H1 (cell line): ENCODE measurements at regions not wholly inside any gene's neighbourhood (a gene's known extent, or its start where the extent isn't known, plus 50 kb on each side); places are given as distances from the start of the nearest gene placed in this dataset.

Source experiments
- CTCF ChIA-PET: fragments of 300-600 bp; sonication (Branson Sonifier 250); formaldehyde crosslinking; loops from one replicate; lab custom pipeline; 2021; ENCODE audit not compliant: partially characterized antibody; lab: Charles Lee
- POLR2A ChIA-PET: fragments of 300-600 bp; sonication (Branson Sonifier 250); formaldehyde crosslinking; loops from one replicate; lab custom pipeline; 2021; ENCODE audit warnings: inconsistent platforms; ENCODE audit not compliant: partially characterized antibody; lab: Charles Lee
- DNase-seq, 2 experiments: peaks; one replicate each; pipeline versions ENCODE4 v3.0.0 to v3.0.0-alpha.2; 2010 to 2022; ENCODE audit warnings: low spot score in 2 of 2, low read depth in 1 of 2, mixed read lengths in 1 of 2
- FAIRE-seq: peaks from 2 replicates; lab custom pipeline; 2011; peaks lifted over from hg19 to GRCh38; lab: Jason Lieb, UNC
- H2AFZ ChIP-seq: 2 replicates; pipeline ENCODE4 v1.8.1; 2012; ENCODE audit warnings: low read length, inconsistent platforms
- H2AK5ac ChIP-seq: 2 replicates; pipeline ENCODE4 v1.6.1; 2013; ENCODE audit warnings: low read depth, low read length
- H2BK120ac ChIP-seq: replicated peaks from 2 replicates; pipeline ENCODE3; 2013; ENCODE audit warnings: low read depth, low read length, inconsistent platforms
- H2BK12ac ChIP-seq: 2 replicates; pipeline ENCODE4 v1.6.1; 2013; ENCODE audit warnings: low read depth, low read length
- H2BK15ac ChIP-seq: 2 replicates; pipeline ENCODE4 v1.6.1; 2013; ENCODE audit warnings: low read length
- H2BK20ac ChIP-seq: 2 replicates; pipeline ENCODE4 v1.6.1; 2013; ENCODE audit warnings: low read length
- H2BK5ac ChIP-seq: 2 replicates; pipeline ENCODE4 v1.6.1; 2013; ENCODE audit warnings: low read depth, low read length
- H3K14ac ChIP-seq: 2 replicates; pipeline ENCODE4 v1.6.1; 2013; ENCODE audit warnings: inconsistent platforms; ENCODE audit not compliant: insufficient read length
- H3K18ac ChIP-seq: 2 replicates; pipeline ENCODE4 v1.6.1; 2013; ENCODE audit warnings: low read length; ENCODE audit errors: extremely low read depth
- H3K23ac ChIP-seq: 2 replicates; pipeline ENCODE4 v1.6.1; 2013; ENCODE audit warnings: inconsistent platforms; ENCODE audit not compliant: insufficient read length
- H3K23me2 ChIP-seq: 2 replicates; pipeline ENCODE4 v1.6.1; 2013; ENCODE audit warnings: low read depth, low read length
- H3K27ac ChIP-seq: 2 replicates; pipeline ENCODE4 v1.6.1; 2011; ENCODE audit warnings: low read depth, low read length, inconsistent platforms
- H3K27me3 ChIP-seq, 4 experiments: replicated peaks in 1 of 4; 1 replicate in 1 of 4; 2 replicates in 3 of 4; pipeline versions ENCODE4 v1.6.1 to v1.8.1; 2011 to 2013; ENCODE audit warnings: low read length in 3 of 4, mild to moderate bottlenecking in 3 of 4, inconsistent platforms in 2 of 4, mixed read lengths in 2 of 4, moderate library complexity in 1 of 4; ENCODE audit not compliant: control insufficient read depth in 3 of 4, insufficient read depth in 3 of 4; ENCODE audit errors: extremely low read depth in 1 of 4
- H3K36me3 ChIP-seq, 4 experiments: 2 replicates each; pipeline versions ENCODE4 v1.6.1 to v1.8.1; 2011 to 2013; ENCODE audit warnings: mild to moderate bottlenecking in 4 of 4, low read length in 3 of 4, moderate library complexity in 2 of 4, control low read depth in 1 of 4, inconsistent platforms in 1 of 4; ENCODE audit not compliant: insufficient read depth in 4 of 4, control insufficient read depth in 2 of 4
- H3K4ac ChIP-seq: replicated peaks from 2 replicates; pipeline ENCODE3; 2013; ENCODE audit warnings: low read length, low read depth, mixed read lengths, inconsistent platforms; ENCODE audit not compliant: insufficient read length
- H3K4me1 ChIP-seq, 4 experiments: replicated peaks in 1 of 4; 1 replicate in 1 of 4; 2 replicates in 3 of 4; pipeline versions ENCODE4 v1.6.1 to v1.8.1; 2011 to 2013; ENCODE audit warnings: low read length in 3 of 4, inconsistent platforms in 2 of 4, mixed read lengths in 1 of 4; ENCODE audit not compliant: insufficient read depth in 4 of 4, control insufficient read depth in 3 of 4
- H3K4me2 ChIP-seq, 2 experiments: 2 replicates each; pipeline versions ENCODE4 v1.6.1 to v1.8.1; 2011 to 2013; ENCODE audit warnings: low read depth in 2 of 2, low read length in 2 of 2, control low read depth in 1 of 2, inconsistent platforms in 1 of 2, mild to moderate bottlenecking in 1 of 2; ENCODE audit not compliant: insufficient read depth in 1 of 2
- H3K4me3 ChIP-seq, 4 experiments: fragments of 200-600, 300-600 bp in 1 of 4; sonication (generic), shearing (Covaris generic), sonication (Bioruptor Twin) in 1 of 4; 2 replicates each; pipeline versions ENCODE4 v1.5.1 to v1.8.1; 2011 to 2016; ENCODE audit warnings: low read length in 4 of 4, low read depth in 3 of 4, control low read depth in 2 of 4, inconsistent platforms in 2 of 4, mild to moderate bottlenecking in 2 of 4, mixed read lengths in 1 of 4, moderate library complexity in 1 of 4; ENCODE audit not compliant: insufficient read depth in 2 of 4; ENCODE audit errors: extremely low read depth in 1 of 4
- H3K56ac ChIP-seq: replicated peaks from 2 replicates; pipeline ENCODE3; 2013; ENCODE audit warnings: low read depth, mild to moderate bottlenecking, mixed read lengths, low read length, inconsistent platforms; ENCODE audit not compliant: insufficient read length
- H3K79me1 ChIP-seq: 2 replicates; pipeline ENCODE4 v1.6.1; 2013; ENCODE audit warnings: low read depth, low read length, control low read depth
- H3K79me2 ChIP-seq, 2 experiments: 2 replicates each; pipeline versions ENCODE4 v1.6.1 to v1.8.1; 2012 to 2013; ENCODE audit warnings: low read length in 2 of 2, mild to moderate bottlenecking in 2 of 2, inconsistent platforms in 1 of 2; ENCODE audit not compliant: insufficient read depth in 2 of 2, control insufficient read depth in 1 of 2
- H3K9ac ChIP-seq, 4 experiments: replicated peaks in 1 of 4; 1 replicate in 1 of 4; 2 replicates in 3 of 4; pipeline versions ENCODE4 v1.6.1 to v1.8.1; 2011 to 2013; ENCODE audit warnings: low read depth in 3 of 4, low read length in 3 of 4, control low read depth in 2 of 4, mild to moderate bottlenecking in 2 of 4, moderate library complexity in 2 of 4, inconsistent platforms in 1 of 4; ENCODE audit errors: extremely low read depth in 1 of 4
- H3K9me3 ChIP-seq, 2 experiments: 2 replicates each; pipeline versions ENCODE4 v1.6.1 to v1.8.1; 2012 to 2013; ENCODE audit warnings: mild to moderate bottlenecking in 2 of 2, moderate library complexity in 2 of 2, control low read depth in 1 of 2, inconsistent platforms in 1 of 2, low read depth in 1 of 2, low read length in 1 of 2, mixed read lengths in 1 of 2; ENCODE audit not compliant: insufficient read depth in 2 of 2
- H4K20me1 ChIP-seq, 2 experiments: replicated peaks in 1 of 2; 2 replicates each; pipeline versions ENCODE3 to v1.8.1; 2011 to 2013; ENCODE audit warnings: inconsistent platforms in 2 of 2, low read length in 2 of 2, mild to moderate bottlenecking in 1 of 2; ENCODE audit not compliant: insufficient read depth in 2 of 2, control insufficient read depth in 1 of 2
- H4K5ac ChIP-seq: 2 replicates; pipeline ENCODE4 v1.6.1; 2013; ENCODE audit warnings: low read length, low read depth, mixed read lengths, inconsistent platforms; ENCODE audit not compliant: insufficient read length
- H4K8ac ChIP-seq: 2 replicates; pipeline ENCODE4 v1.8.0; 2013; ENCODE audit warnings: mild to moderate bottlenecking, moderate library complexity, low read length, inconsistent platforms; ENCODE audit not compliant: insufficient read depth; ENCODE audit errors: extremely low read depth
- H4K91ac ChIP-seq: replicated peaks from 2 replicates; pipeline ENCODE3; 2013; ENCODE audit warnings: low read length, mixed read lengths, inconsistent platforms; ENCODE audit not compliant: insufficient read length
- CBX8 ChIP-seq: fragments of 300-800, 300-1000 bp; sonication (generic); IDR thresholded peaks from 2 replicates; pipeline ENCODE4 v1.7.1; 2016; ENCODE audit warnings: low read depth, low read length, borderline replicate concordance
- RFX5 ChIP-seq: IDR thresholded peaks from 2 replicates; pipeline ENCODE4 v1.6.1; 2011; ENCODE audit warnings: low read depth, low read length, improper control_type of control experiment, borderline replicate concordance
- WGBS, 2 experiments: shearing (Covaris generic) in 1 of 2; methylation state at CpG; one replicate each; pipeline versions ENCODE4 v1.1.6 to v1.1.7; 2013 to 2015; ENCODE audit warnings: low lambda C conversion rate in 2 of 2, mixed read lengths in 2 of 2, inconsistent platforms in 1 of 2, low coverage in 1 of 2, missing lambda C conversion rate in 1 of 2; ENCODE audit not compliant: insufficient replicate concordance in 2 of 2, insufficient coverage in 1 of 2, insufficient read length in 1 of 2; ENCODE audit errors: extremely low coverage in 1 of 2, missing lambda C conversion rate in 1 of 2; 5-methylcytosine and 5-hydroxymethylcytosine counted together
- TF ChIP-seq, protein P1 (sequence below): IDR thresholded peaks from 2 replicates; pipeline ENCODE4 v1.6.1; 2011; ENCODE audit warnings: low read length, improper control_type of control experiment

DNA sequence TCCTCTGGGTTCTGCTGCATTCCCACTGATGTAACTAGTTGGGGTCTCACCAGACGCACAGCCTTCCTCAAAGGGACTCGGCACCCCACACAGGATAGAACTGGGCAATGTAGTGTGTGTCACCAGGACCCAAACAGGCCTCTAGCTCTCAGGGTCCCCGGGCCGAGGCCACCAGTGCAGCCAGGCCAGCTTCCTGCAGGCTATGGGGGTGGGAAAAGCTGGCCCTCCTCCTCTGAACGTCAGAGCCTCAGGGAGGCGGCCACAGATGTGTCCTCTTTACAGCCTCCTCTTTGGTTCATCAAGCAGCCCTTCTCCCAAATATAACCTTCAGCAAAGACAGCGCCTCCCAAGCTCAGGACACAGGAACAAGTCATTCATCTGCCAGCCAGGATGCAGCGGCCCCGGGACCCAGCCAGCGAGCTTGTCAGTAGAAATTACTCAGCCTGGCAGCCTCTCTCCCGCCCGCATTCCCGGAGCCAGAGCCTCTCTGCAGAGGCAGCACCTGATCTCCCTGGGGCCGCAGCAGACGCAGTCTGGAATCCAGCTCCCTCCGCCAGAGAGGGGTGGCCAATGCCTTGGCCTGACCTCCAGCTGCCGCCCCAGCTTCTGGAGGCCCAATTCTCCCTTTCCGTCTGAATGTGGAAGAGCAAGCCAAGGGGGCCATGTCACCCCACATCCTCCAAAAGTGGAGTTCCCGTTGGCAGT is 288.5 kb downstream of the FBXW7 start:
- Histone ChIP-seq H4K91ac (no peak overlapping the region), H3K23me2 (no peaks in the 10 kb centered on the region), H2BK20ac (no peak overlapping the region), H3K27me3 (no peaks in the 10 kb centered on the region), H4K20me1 (no peaks in the 10 kb centered on the region), H3K79me1 (no peaks in the 10 kb centered on the region), H3K4me3 (no peak overlapping the region), H2BK15ac (no peak overlapping the region), H3K4me1 (no peaks in the 10 kb centered on the region), H3K9ac (no peak overlapping the region), H3K23ac (no peak overlapping the region), H3K18ac (no peak overlapping the region; the same call in 1 of the 2 replicates), H4K5ac (no peak overlapping the region), H4K8ac (0 out of 2 replicates have a peak overlapping the region, but pooled peaks have one; percentile 16), H2AFZ (no peak overlapping the region; the same call in 1 of the 2 replicates), H3K56ac (no peak overlapping the region), H3K36me3 (no peaks in the 10 kb centered on the region), H2AK5ac (no peak overlapping the region), H3K4ac (no peak overlapping the region), H2BK5ac (no peak overlapping the region), H3K14ac (no peak overlapping the region), H3K9me3 (peaks cover 0 to 3% of the 10 kb centered on the region in 2 experiments; a peak in 1 of 4 replicates), H3K4me2 (no peak overlapping the region), H2BK120ac (no peak overlapping the region), H3K79me2 (no peaks in the 10 kb centered on the region), H3K27ac (no peak overlapping the region), H2BK12ac (no peak overlapping the region)
- FAIRE-seq (no peak), DNase-seq (no peak)
- ChIA-PET POLR2A (no interaction called here), CTCF (interaction anchor here (1.1 to 1.4 kb wide), 2 partner anchors 14 to 602 kb away, joined by 3 read pairs; no protein-coding TSS in a partner anchor)
- 93% methylated on average over 19 of the region's 19 CpGs; no CpG with 5 or more reads in 1 of the 2 experiments for WGBS, 2 experiments
- TF ChIP-seq CBX8 (no peak), RFX5 (no peak)
- TF ChIP-seq, protein P1, sequence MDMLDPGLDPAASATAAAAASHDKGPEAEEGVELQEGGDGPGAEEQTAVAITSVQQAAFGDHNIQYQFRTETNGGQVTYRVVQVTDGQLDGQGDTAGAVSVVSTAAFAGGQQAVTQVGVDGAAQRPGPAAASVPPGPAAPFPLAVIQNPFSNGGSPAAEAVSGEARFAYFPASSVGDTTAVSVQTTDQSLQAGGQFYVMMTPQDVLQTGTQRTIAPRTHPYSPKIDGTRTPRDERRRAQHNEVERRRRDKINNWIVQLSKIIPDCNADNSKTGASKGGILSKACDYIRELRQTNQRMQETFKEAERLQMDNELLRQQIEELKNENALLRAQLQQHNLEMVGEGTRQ, result no peak
